GM23338 (cell line): ENCODE measurements at regions not wholly inside any gene's neighbourhood (a gene's known extent, or its start where the extent isn't known, plus 50 kb on each side); places are given as distances from the start of the nearest gene placed in this dataset.

Source experiments
- ATAC-seq: fragments of 200-7000 bp; cut with Tn5 transposase; 3 replicates; pipeline ENCODE4 v1.9.1; 2020
- DNase-seq: peaks from one replicate; pipeline ENCODE4 v3.0.0-alpha.2; 2015; ENCODE audit warnings: low spot score
- H2AFZ ChIP-seq: fragments of 200-600 bp; sonication (generic); 2 replicates; pipeline ENCODE4 v1.8.0; 2016; ENCODE audit warnings: antibody characterized with exemption, mild to moderate bottlenecking, moderate library complexity
- H3F3A ChIP-seq: fragments of 200-600 bp; sonication (generic); replicated peaks from 2 replicates; pipeline ENCODE4 v1.8.0; 2017; ENCODE audit warnings: antibody characterized with exemption, mixed run types, low read depth
- H3K27ac ChIP-seq: fragments of 200-600 bp; sonication (generic); 2 replicates; pipeline ENCODE4 v1.6.1; 2016; ENCODE audit warnings: low read depth
- H3K27me3 ChIP-seq: fragments of 200-600 bp; sonication (generic); 2 replicates; pipeline ENCODE4 v1.8.0; 2016; ENCODE audit warnings: mild to moderate bottlenecking, mixed run types, moderate library complexity; ENCODE audit not compliant: insufficient read depth
- H3K36me3 ChIP-seq: fragments of 200-600 bp; sonication (generic); 2 replicates; pipeline ENCODE4 v1.8.0; 2016; ENCODE audit warnings: mild to moderate bottlenecking; ENCODE audit not compliant: insufficient read depth
- H3K4me1 ChIP-seq: fragments of 200-600 bp; sonication (generic); 2 replicates; pipeline ENCODE4 v1.8.0; 2016; ENCODE audit warnings: mild to moderate bottlenecking, moderate library complexity; ENCODE audit not compliant: insufficient read depth
- H3K4me2 ChIP-seq: fragments of 200-600 bp; sonication (generic); 2 replicates; pipeline ENCODE4 v1.7.1; 2017; ENCODE audit warnings: mixed run types
- H3K4me3 ChIP-seq: fragments of 200-600 bp; sonication (generic); 2 replicates; pipeline ENCODE4 v1.6.1; 2016; ENCODE audit warnings: mixed run types
- H3K79me2 ChIP-seq: fragments of 200-600 bp; sonication (generic); replicated peaks from 2 replicates; pipeline ENCODE4 v1.8.0; 2017; ENCODE audit warnings: mild to moderate bottlenecking; ENCODE audit not compliant: insufficient read depth
- H3K9me2 ChIP-seq: fragments of 200-600 bp; sonication (generic); 2 replicates; pipeline ENCODE4 v1.8.0; 2017; ENCODE audit not compliant: insufficient read depth
- H4K20me1 ChIP-seq: fragments of 200-600 bp; sonication (generic); replicated peaks from 2 replicates; pipeline ENCODE4 v1.8.0; 2017; ENCODE audit warnings: mild to moderate bottlenecking; ENCODE audit not compliant: insufficient read depth
- H3K27ac Mint-ChIP-seq: 2 replicates; pipeline ENCODE4 v1.8.0; 2020; ENCODE audit warnings: inconsistent platforms, mild to moderate bottlenecking, moderate library complexity, mixed read lengths
- H3K27me3 Mint-ChIP-seq: 3 replicates; pipeline ENCODE4 v1.8.0; 2022; ENCODE audit warnings: low read depth, mild to moderate bottlenecking, moderate library complexity, mixed read lengths, inconsistent platforms; ENCODE audit not compliant: insufficient read depth, poor library complexity
- H3K36me3 Mint-ChIP-seq: 3 replicates; pipeline ENCODE4 v1.8.0; 2021; ENCODE audit warnings: low read depth, mild to moderate bottlenecking, inconsistent platforms, moderate library complexity, mixed read lengths
- H3K4me1 Mint-ChIP-seq: 3 replicates; pipeline ENCODE4 v1.8.0; 2020; ENCODE audit warnings: mild to moderate bottlenecking, inconsistent platforms, mixed read lengths
- H3K4me3 Mint-ChIP-seq: 3 replicates; pipeline ENCODE4 v1.8.0; 2021; ENCODE audit warnings: moderate library complexity, mild to moderate bottlenecking, inconsistent platforms, mixed read lengths
- H3K9me3 Mint-ChIP-seq: 3 replicates; pipeline ENCODE4 v1.8.0; 2020; ENCODE audit warnings: moderate library complexity, mild to moderate bottlenecking, inconsistent platforms, mixed read lengths
- CREB1 ChIP-seq: fragments of 250-450 bp; sonication (Bioruptor Pico); IDR thresholded peaks from 2 replicates; pipeline ENCODE4 v1.5.0; 2020; ENCODE audit warnings: low read depth, mild to moderate bottlenecking, moderate library complexity
- ZNF114 ChIP-seq: fragments of 250-450 bp; sonication (Bioruptor Pico); IDR thresholded peaks from 2 replicates; pipeline ENCODE4 v1.5.0; 2020; ENCODE audit warnings: mild to moderate bottlenecking, moderate library complexity
- TF ChIP-seq, protein P1 (sequence below): IDR thresholded peaks from 2 replicates; pipeline ENCODE4 v1.6.1; 2016; ENCODE audit warnings: antibody characterized with exemption
- TF ChIP-seq, protein P2 (sequence below): IDR thresholded peaks from one replicate; pipeline ENCODE4 v1.6.1; 2018; ENCODE audit warnings: antibody characterized with exemption; ENCODE audit not compliant: unreplicated experiment
- TF ChIP-seq, protein P3 (sequence below): fragments of 250-450 bp; sonication (Bioruptor Pico); IDR thresholded peaks from 2 replicates; pipeline ENCODE4 v1.5.0; 2020; ENCODE audit warnings: mild to moderate bottlenecking, moderate library complexity

DNA sequence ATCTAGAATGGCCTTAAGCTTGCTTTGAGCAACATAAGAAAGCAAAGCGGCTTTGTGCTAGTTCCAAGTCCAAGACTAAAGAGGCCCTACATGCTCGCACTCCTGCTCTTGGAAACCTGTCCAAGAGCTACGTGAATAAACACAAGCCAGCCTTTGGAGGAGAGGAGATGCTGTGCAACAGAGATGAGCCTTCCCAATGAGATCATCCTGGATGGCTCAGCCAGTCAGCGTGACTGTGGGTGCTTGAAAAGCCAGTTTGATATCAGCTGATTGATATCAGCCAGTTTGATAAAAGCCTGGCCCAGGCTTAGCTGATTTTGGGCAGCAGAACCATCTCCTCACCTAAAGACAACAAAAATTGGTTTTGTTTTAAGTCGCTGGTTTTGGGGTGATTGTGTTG is 481.0 kb upstream of the DSEL start (continued):
- TF ChIP-seq CREB1 (CRISPR knock-in tag), result no peak
- TF ChIP-seq ZNF114 (CRISPR knock-in tag), result no peak
- TF ChIP-seq, protein P1, sequence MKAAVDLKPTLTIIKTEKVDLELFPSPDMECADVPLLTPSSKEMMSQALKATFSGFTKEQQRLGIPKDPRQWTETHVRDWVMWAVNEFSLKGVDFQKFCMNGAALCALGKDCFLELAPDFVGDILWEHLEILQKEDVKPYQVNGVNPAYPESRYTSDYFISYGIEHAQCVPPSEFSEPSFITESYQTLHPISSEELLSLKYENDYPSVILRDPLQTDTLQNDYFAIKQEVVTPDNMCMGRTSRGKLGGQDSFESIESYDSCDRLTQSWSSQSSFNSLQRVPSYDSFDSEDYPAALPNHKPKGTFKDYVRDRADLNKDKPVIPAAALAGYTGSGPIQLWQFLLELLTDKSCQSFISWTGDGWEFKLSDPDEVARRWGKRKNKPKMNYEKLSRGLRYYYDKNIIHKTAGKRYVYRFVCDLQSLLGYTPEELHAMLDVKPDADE, result no peak
- TF ChIP-seq, protein P2, sequence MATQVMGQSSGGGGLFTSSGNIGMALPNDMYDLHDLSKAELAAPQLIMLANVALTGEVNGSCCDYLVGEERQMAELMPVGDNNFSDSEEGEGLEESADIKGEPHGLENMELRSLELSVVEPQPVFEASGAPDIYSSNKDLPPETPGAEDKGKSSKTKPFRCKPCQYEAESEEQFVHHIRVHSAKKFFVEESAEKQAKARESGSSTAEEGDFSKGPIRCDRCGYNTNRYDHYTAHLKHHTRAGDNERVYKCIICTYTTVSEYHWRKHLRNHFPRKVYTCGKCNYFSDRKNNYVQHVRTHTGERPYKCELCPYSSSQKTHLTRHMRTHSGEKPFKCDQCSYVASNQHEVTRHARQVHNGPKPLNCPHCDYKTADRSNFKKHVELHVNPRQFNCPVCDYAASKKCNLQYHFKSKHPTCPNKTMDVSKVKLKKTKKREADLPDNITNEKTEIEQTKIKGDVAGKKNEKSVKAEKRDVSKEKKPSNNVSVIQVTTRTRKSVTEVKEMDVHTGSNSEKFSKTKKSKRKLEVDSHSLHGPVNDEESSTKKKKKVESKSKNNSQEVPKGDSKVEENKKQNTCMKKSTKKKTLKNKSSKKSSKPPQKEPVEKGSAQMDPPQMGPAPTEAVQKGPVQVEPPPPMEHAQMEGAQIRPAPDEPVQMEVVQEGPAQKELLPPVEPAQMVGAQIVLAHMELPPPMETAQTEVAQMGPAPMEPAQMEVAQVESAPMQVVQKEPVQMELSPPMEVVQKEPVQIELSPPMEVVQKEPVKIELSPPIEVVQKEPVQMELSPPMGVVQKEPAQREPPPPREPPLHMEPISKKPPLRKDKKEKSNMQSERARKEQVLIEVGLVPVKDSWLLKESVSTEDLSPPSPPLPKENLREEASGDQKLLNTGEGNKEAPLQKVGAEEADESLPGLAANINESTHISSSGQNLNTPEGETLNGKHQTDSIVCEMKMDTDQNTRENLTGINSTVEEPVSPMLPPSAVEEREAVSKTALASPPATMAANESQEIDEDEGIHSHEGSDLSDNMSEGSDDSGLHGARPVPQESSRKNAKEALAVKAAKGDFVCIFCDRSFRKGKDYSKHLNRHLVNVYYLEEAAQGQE, result no peak

DNA sequence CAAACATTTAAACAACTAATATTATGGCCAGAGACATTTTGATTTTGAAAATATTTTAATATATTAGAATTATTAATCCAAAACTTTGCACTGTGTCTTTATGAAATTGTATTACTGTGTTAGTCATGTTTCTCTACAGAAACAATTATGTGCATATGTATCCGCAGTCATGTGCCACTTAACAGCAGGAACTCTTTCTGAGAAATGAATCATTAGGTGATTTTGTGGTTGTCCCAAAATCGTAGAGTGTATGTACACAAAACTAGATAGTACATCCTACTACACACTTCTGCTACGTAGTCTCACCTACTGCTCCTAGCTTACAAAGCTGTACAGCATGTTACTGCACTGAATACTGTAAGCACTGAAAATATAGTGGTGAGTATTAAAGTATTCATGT is 479.2 kb upstream of the DSEL start:
- Histone ChIP-seq H3K4me2 (no peak overlapping the region), H3K36me3 (no peaks in the 10 kb centered on the region), H4K20me1 (no peaks in the 10 kb centered on the region), H3K79me2 (no peaks in the 10 kb centered on the region), H3F3A (no peaks in the 10 kb centered on the region), H3K9me2 (no peaks in the 10 kb centered on the region), H3K27ac (no peak overlapping the region), H2AFZ (no peak overlapping the region), H3K4me3 (no peak overlapping the region), H3K4me1 (no peaks in the 10 kb centered on the region), H3K27me3 (no peaks in the 10 kb centered on the region)
- no peaks in the 10 kb centered on the region for H3K36me3 Mint-ChIP-seq
- H3K4me3 Mint-ChIP-seq, result no peak overlapping the region
- DNase-seq (no peak), ATAC-seq (no peak)
- H3K27ac Mint-ChIP-seq, result no peak overlapping the region
- no peaks in the 10 kb centered on the region for H3K9me3 Mint-ChIP-seq
- no peaks in the 10 kb centered on the region for H3K4me1 Mint-ChIP-seq
- TF ChIP-seq, protein P1, result no peak
- TF ChIP-seq, protein P3, sequence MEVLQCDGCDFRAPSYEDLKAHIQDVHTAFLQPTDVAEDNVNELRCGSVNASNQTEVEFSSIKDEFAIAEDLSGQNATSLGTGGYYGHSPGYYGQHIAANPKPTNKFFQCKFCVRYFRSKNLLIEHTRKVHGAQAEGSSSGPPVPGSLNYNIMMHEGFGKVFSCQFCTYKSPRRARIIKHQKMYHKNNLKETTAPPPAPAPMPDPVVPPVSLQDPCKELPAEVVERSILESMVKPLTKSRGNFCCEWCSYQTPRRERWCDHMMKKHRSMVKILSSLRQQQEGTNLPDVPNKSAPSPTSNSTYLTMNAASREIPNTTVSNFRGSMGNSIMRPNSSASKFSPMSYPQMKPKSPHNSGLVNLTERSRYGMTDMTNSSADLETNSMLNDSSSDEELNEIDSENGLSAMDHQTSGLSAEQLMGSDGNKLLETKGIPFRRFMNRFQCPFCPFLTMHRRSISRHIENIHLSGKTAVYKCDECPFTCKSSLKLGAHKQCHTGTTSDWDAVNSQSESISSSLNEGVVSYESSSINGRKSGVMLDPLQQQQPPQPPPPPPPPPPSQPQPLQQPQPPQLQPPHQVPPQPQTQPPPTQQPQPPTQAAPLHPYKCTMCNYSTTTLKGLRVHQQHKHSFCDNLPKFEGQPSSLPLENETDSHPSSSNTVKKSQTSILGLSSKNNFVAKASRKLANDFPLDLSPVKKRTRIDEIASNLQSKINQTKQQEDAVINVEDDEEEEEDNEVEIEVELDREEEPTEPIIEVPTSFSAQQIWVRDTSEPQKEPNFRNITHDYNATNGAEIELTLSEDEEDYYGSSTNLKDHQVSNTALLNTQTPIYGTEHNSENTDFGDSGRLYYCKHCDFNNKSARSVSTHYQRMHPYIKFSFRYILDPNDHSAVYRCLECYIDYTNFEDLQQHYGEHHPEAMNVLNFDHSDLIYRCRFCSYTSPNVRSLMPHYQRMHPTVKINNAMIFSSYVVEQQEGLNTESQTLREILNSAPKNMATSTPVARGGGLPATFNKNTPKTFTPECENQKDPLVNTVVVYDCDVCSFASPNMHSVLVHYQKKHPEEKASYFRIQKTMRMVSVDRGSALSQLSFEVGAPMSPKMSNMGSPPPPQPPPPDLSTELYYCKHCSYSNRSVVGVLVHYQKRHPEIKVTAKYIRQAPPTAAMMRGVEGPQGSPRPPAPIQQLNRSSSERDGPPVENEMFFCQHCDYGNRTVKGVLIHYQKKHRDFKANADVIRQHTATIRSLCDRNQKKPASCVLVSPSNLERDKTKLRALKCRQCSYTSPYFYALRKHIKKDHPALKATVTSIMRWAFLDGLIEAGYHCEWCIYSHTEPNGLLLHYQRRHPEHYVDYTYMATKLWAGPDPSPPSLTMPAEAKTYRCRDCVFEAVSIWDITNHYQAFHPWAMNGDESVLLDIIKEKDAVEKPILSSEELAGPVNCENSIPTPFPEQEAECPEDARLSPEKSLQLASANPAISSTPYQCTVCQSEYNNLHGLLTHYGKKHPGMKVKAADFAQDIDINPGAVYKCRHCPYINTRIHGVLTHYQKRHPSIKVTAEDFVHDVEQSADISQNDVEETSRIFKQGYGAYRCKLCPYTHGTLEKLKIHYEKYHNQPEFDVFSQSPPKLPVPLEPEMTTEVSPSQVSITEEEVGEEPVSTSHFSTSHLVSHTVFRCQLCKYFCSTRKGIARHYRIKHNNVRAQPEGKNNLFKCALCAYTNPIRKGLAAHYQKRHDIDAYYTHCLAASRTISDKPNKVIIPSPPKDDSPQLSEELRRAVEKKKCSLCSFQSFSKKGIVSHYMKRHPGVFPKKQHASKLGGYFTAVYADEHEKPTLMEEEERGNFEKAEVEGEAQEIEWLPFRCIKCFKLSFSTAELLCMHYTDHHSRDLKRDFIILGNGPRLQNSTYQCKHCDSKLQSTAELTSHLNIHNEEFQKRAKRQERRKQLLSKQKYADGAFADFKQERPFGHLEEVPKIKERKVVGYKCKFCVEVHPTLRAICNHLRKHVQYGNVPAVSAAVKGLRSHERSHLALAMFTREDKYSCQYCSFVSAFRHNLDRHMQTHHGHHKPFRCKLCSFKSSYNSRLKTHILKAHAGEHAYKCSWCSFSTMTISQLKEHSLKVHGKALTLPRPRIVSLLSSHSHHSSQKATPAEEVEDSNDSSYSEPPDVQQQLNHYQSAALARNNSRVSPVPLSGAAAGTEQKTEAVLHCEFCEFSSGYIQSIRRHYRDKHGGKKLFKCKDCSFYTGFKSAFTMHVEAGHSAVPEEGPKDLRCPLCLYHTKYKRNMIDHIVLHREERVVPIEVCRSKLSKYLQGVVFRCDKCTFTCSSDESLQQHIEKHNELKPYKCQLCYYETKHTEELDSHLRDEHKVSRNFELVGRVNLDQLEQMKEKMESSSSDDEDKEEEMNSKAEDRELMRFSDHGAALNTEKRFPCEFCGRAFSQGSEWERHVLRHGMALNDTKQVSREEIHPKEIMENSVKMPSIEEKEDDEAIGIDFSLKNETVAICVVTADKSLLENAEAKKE (CRISPR knock-in tag), result no peak
- no peaks in the 10 kb centered on the region for H3K27me3 Mint-ChIP-seq
